Tibial nerve (tissue), 4 donors: ENCODE measurements at regions not wholly inside any gene's neighbourhood (a gene's known extent, or its start where the extent isn't known, plus 50 kb on each side); places are given as distances from the start of the nearest gene placed in this dataset.

Experiments used
- DNase-seq, 2 donors: peaks; one replicate each; pipeline ENCODE4 v3.0.0-alpha.2; 2019; ENCODE audit warnings: low spot score in 2 of 2
- H3K27ac ChIP-seq, 4 donors: fragments of 200-600 bp; sonication (generic) in 3 of 4; one replicate each; pipeline ENCODE4 v1.5.1; 2017 to 2019; ENCODE audit warnings: mild to moderate bottlenecking in 1 of 4
- H3K27me3 ChIP-seq, 2 donors: fragments of 200-600 bp; sonication (generic) in 1 of 2; one replicate each; pipeline versions ENCODE4 v1.5.1 to v1.6.0; 2017 to 2019
- H3K36me3 ChIP-seq, 3 donors: fragments of 200-600 bp; sonication (generic); one replicate each; pipeline ENCODE4 v1.5.1; 2018 to 2019
- H3K4me1 ChIP-seq, 4 donors: fragments of 200-600 bp; sonication (generic) in 3 of 4; one replicate each; pipeline ENCODE4 v1.5.1; 2017 to 2019
- H3K4me3 ChIP-seq, 4 donors: fragments of 200-600 bp; sonication (generic) in 3 of 4; one replicate each; pipeline ENCODE4 v1.5.1; 2017 to 2019; ENCODE audit warnings: mild to moderate bottlenecking in 1 of 4, moderate library complexity in 1 of 4
- H3K9me3 ChIP-seq, 4 donors: fragments of 200-600 bp; sonication (generic) in 3 of 4; one replicate each; pipeline ENCODE4 v1.5.1; 2017 to 2019
- CTCF ChIP-seq, 5 experiments: fragments of 200-600 bp in 3 of 5; fragments of 450-650 bp in 2 of 5; sonication (generic) in 3 of 5; IDR thresholded peaks; one replicate each; pipeline ENCODE4 v1.5.1; 2016 to 2019; ENCODE audit warnings: antibody characterized with exemption in 5 of 5, mild to moderate bottlenecking in 3 of 5, moderate library complexity in 2 of 5
- EP300 ChIP-seq, 2 donors: sonication (generic); formaldehyde crosslinking; IDR thresholded peaks; one replicate each; pipeline ENCODE4 v1.6.1; 2017; ENCODE audit warnings: antibody characterized with exemption in 2 of 2, mild to moderate bottlenecking in 1 of 2
- POLR2A ChIP-seq, 2 donors: fragments of 450-650 bp; IDR thresholded peaks; one replicate each; pipeline ENCODE4 v1.6.1; 2017; ENCODE audit warnings: antibody characterized with exemption in 2 of 2, mild to moderate bottlenecking in 2 of 2, moderate library complexity in 2 of 2
- WGBS, 2 donors: methylation state at CpG; one replicate each; pipeline ENCODE4 v1.1.5; 2018; 5-methylcytosine and 5-hydroxymethylcytosine counted together

GRCh38 chr7:106430103-106430502 lies 145.3 kb upstream of the NAMPT start:
- H3K4me1 ChIP-seq, result peaks cover 0 to 8% (median 3%) of the 10 kb centered on the region in 4 donors
- H3K27me3 ChIP-seq, result no peaks in the 10 kb centered on the region
- WGBS, 2 donors, result 67 to 68% methylated on average over 4 of the region's 4 CpGs
- TF ChIP-seq EP300 (IDR thresholded peaks at IDR 0.05) (no peak), POLR2A (IDR thresholded peaks at IDR 0.05) (no peak), CTCF (IDR thresholded peaks at IDR 0.05) (no peak)
- no peak overlapping the region for H3K4me3 ChIP-seq
- no peak for DNase-seq
- no peaks in the 10 kb centered on the region for H3K9me3 ChIP-seq
- no peaks in the 10 kb centered on the region for H3K36me3 ChIP-seq
- H3K27ac ChIP-seq, result no peak overlapping the region

- no peak overlapping the region for H3K4me3 ChIP-seq
- H3K4me1 ChIP-seq, result peaks cover 0 to 40% (median 15%) of the 10 kb centered on the region in 4 donors
- H3K27ac ChIP-seq, result no peak overlapping the region
- no peaks in the 10 kb centered on the region for H3K9me3 ChIP-seq
- no peaks in the 10 kb centered on the region for H3K27me3 ChIP-seq
- no peak for TF ChIP-seq POLR2A (IDR thresholded peaks at IDR 0.05)
- TF ChIP-seq CTCF (IDR thresholded peaks at IDR 0.05), result no peak
- no peak for TF ChIP-seq EP300 (IDR thresholded peaks at IDR 0.05)
- no peak for DNase-seq
- H3K36me3 ChIP-seq, result no peaks in the 10 kb centered on the region
- 69 to 74% methylated on average over 7 of the region's 7 CpGs for WGBS, 2 donors
Measured at GRCh38 chr7:106426803-106427202, 142.0 kb upstream of the NAMPT start.

- Histone ChIP-seq H3K4me3 (no peak overlapping the region), H3K36me3 (no peaks in the 10 kb centered on the region), H3K27ac (peak overlapping the region; percentile 7 to 91 (median 62)), H3K4me1 (peaks cover 0 to 56% (median 28%) of the 10 kb centered on the region in 4 donors), H3K27me3 (no peaks in the 10 kb centered on the region), H3K9me3 (no peaks in the 10 kb centered on the region)
- 11 to 15% methylated on average over 7 of the region's 7 CpGs for WGBS, 2 donors
- DNase-seq, result peak; percentile 53 to 94
- TF ChIP-seq POLR2A (IDR thresholded peaks at IDR 0.05), result peak in 1 of 2 donors; percentile 29
- peak; percentile 99 for TF ChIP-seq EP300 (IDR thresholded peaks at IDR 0.05)
- TF ChIP-seq CTCF (IDR thresholded peaks at IDR 0.05), result peak in 1 of 5 experiments; percentile 14
Measured at GRCh38 chr7:106425017-106425719, 140.4 kb upstream of the NAMPT start.

- Histone ChIP-seq H3K27ac (peak overlapping the region; percentile 7 to 91 (median 62)), H3K27me3 (no peaks in the 10 kb centered on the region), H3K36me3 (no peaks in the 10 kb centered on the region), H3K4me3 (no peak overlapping the region), H3K4me1 (peaks cover 0 to 62% (median 31%) of the 10 kb centered on the region in 4 donors), H3K9me3 (no peaks in the 10 kb centered on the region)
- DNase-seq, result no peak
- 0 to 3% methylated on average over 1 of the region's 1 CpG for WGBS, 2 donors
- no peak for TF ChIP-seq EP300 (IDR thresholded peaks at IDR 0.05)
- no peak for TF ChIP-seq CTCF (IDR thresholded peaks at IDR 0.05)
- no peak for TF ChIP-seq POLR2A (IDR thresholded peaks at IDR 0.05)
Measured at GRCh38 chr7:106424476-106425016, 139.8 kb upstream of the NAMPT start.

DNA sequence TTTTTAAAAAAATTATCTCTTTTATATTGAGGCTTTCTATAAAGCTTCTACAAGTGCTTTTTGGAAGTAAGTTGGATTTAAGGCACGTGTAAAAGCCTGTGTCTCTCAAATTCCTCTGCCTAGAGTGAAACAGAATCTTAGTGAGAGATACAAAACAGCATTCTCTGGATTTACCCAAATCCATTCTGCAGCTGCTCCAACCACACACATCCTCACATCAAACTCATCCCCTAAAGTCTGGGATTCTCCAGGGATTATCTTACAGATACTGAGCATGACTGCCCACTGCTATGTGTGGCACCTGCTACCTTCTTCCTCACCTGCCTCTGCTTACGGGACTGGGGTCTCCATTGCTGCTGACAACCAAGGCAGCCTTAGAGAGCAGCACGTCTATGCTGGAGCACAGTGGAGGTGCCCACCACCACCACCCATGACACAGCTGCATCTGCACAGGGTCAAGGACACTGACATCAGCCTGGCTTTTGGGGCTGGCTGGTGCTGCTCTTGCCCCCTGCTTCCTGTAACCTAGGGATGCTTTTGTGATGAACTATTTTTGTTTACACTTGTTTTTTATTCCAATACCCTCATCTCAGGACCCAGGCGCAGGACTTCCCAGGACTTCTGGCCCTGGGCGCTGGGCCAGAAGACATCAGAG lies 139.2 kb upstream of the NAMPT start:
- peak overlapping the region; percentile 7 to 91 (median 62) for H3K27ac ChIP-seq
- no peaks in the 10 kb centered on the region for H3K36me3 ChIP-seq
- H3K4me3 ChIP-seq, result no peak overlapping the region
- no peaks in the 10 kb centered on the region for H3K9me3 ChIP-seq
- peaks cover 0 to 68% (median 35%) of the 10 kb centered on the region in 4 donors for H3K4me1 ChIP-seq
- 74 to 75% methylated on average over 5 of the region's 5 CpGs for WGBS, 2 donors
- TF ChIP-seq EP300 (IDR thresholded peaks at IDR 0.05) (no peak), CTCF (IDR thresholded peaks at IDR 0.05) (no peak), POLR2A (IDR thresholded peaks at IDR 0.05) (no peak)
- H3K27me3 ChIP-seq, result no peaks in the 10 kb centered on the region
- no peak for DNase-seq
